ENCODE measurements at regions not wholly inside any gene's neighbourhood (a gene's known extent, or its start where the extent isn't known, plus 50 kb on each side); places are given as distances from the start of the nearest gene placed in this dataset.

GRCh38 chr10:120960725-120961124, 109.6 kb downstream of the WDR11 start:
- Mint-ChIP-seq H3K4me3 (no peak overlapping the region), H3K9me3 (no peaks in the 10 kb centered on the region), H3K36me3 (ENCODE audit: low read depth) (no peaks in the 10 kb centered on the region), H3K27ac (no peak overlapping the region), H3K27me3 (peaks cover 2% of the 10 kb centered on the region), H3K4me1 (no peaks in the 10 kb centered on the region)
- DNase-seq (no peak), ATAC-seq (no peak)

GRCh38 chr10:120961795-120962755, 110.9 kb downstream of the WDR11 start:
- no peaks in the 10 kb centered on the region for H3K36me3 Mint-ChIP-seq (ENCODE audit: low read depth)
- H3K4me1 Mint-ChIP-seq, result no peaks in the 10 kb centered on the region
- H3K27ac Mint-ChIP-seq, result no peak overlapping the region
- no peaks in the 10 kb centered on the region for H3K9me3 Mint-ChIP-seq
- no peak overlapping the region for H3K4me3 Mint-ChIP-seq
- no peak for DNase-seq
- H3K27me3 Mint-ChIP-seq, result peaks cover 2% of the 10 kb centered on the region
- ATAC-seq, result no peak

- H3K9me3 Mint-ChIP-seq, result no peaks in the 10 kb centered on the region
- no peak for ATAC-seq
- H3K4me1 Mint-ChIP-seq, result no peaks in the 10 kb centered on the region
- no peaks in the 10 kb centered on the region for H3K36me3 Mint-ChIP-seq (ENCODE audit: low read depth)
- H3K27me3 Mint-ChIP-seq, result peaks cover 5% of the 10 kb centered on the region
- H3K27ac Mint-ChIP-seq, result no peak overlapping the region
- H3K4me3 Mint-ChIP-seq, result no peak overlapping the region
- no peak for DNase-seq
Observed at GRCh38 chr10:120962756-120963593, 111.8 kb downstream of the WDR11 start.

GRCh38 chr10:120963594-120964220, 112.5 kb downstream of the WDR11 start:
- no peak for DNase-seq
- H3K4me1 Mint-ChIP-seq, result no peaks in the 10 kb centered on the region
- no peak overlapping the region for H3K27ac Mint-ChIP-seq
- no peak overlapping the region for H3K4me3 Mint-ChIP-seq
- H3K9me3 Mint-ChIP-seq, result no peaks in the 10 kb centered on the region
- peaks cover 9% of the 10 kb centered on the region for H3K27me3 Mint-ChIP-seq
- no peaks in the 10 kb centered on the region for H3K36me3 Mint-ChIP-seq (ENCODE audit: low read depth)
- no peak for ATAC-seq

- Mint-ChIP-seq H3K4me3 (no peak overlapping the region), H3K36me3 (ENCODE audit: low read depth) (no peaks in the 10 kb centered on the region), H3K27ac (no peak overlapping the region), H3K27me3 (peaks cover 27% of the 10 kb centered on the region), H3K4me1 (no peaks in the 10 kb centered on the region), H3K9me3 (peaks cover 11% of the 10 kb centered on the region)
- ATAC-seq, result no peak
- no peak for DNase-seq
Observed at GRCh38 chr10:120966657-120967045, 115.5 kb downstream of the WDR11 start.

GRCh38 chr10:120969219-120969645, 118.1 kb downstream of the WDR11 start:
- Mint-ChIP-seq H3K4me1 (no peaks in the 10 kb centered on the region), H3K9me3 (peaks cover 11% of the 10 kb centered on the region), H3K36me3 (ENCODE audit: low read depth) (no peaks in the 10 kb centered on the region), H3K4me3 (no peak overlapping the region), H3K27me3 (peaks cover 28% of the 10 kb centered on the region), H3K27ac (no peak overlapping the region)
- DNase-seq, result no peak
- no peak for ATAC-seq

GRCh38 chr10:120970595-120971529, 119.7 kb downstream of the WDR11 start:
- DNase-seq (no peak), ATAC-seq (no peak)
- H3K4me1 Mint-ChIP-seq, result no peaks in the 10 kb centered on the region
- H3K27me3 Mint-ChIP-seq, result peaks cover 34% of the 10 kb centered on the region
- H3K9me3 Mint-ChIP-seq, result peaks cover 11% of the 10 kb centered on the region
- H3K27ac Mint-ChIP-seq, result no peak overlapping the region
- no peaks in the 10 kb centered on the region for H3K36me3 Mint-ChIP-seq (ENCODE audit: low read depth)
- no peak overlapping the region for H3K4me3 Mint-ChIP-seq

GRCh38 chr10:120971671-120972070, 120.5 kb downstream of the WDR11 start:
- H3K4me1 Mint-ChIP-seq, result no peaks in the 10 kb centered on the region
- H3K27me3 Mint-ChIP-seq, result peaks cover 35% of the 10 kb centered on the region
- no peak overlapping the region for H3K27ac Mint-ChIP-seq
- DNase-seq, result no peak
- no peaks in the 10 kb centered on the region for H3K36me3 Mint-ChIP-seq (ENCODE audit: low read depth)
- no peak for ATAC-seq
- peaks cover 11% of the 10 kb centered on the region for H3K9me3 Mint-ChIP-seq
- H3K4me3 Mint-ChIP-seq, result no peak overlapping the region

GRCh38 chr10:120972259-120972658, 121.1 kb downstream of the WDR11 start:
- Mint-ChIP-seq H3K27ac (no peak overlapping the region), H3K27me3 (peaks cover 35% of the 10 kb centered on the region), H3K36me3 (ENCODE audit: low read depth) (no peaks in the 10 kb centered on the region), H3K4me1 (no peaks in the 10 kb centered on the region), H3K4me3 (no peak overlapping the region), H3K9me3 (peaks cover 11% of the 10 kb centered on the region)
- ATAC-seq (no peak), DNase-seq (no peak)

GRCh38 chr10:120975072-120975867, 124.1 kb downstream of the WDR11 start:
- Mint-ChIP-seq H3K36me3 (ENCODE audit: low read depth) (no peaks in the 10 kb centered on the region), H3K4me3 (no peak overlapping the region), H3K4me1 (no peaks in the 10 kb centered on the region), H3K27me3 (peaks cover 41% of the 10 kb centered on the region), H3K9me3 (peaks cover 4% of the 10 kb centered on the region), H3K27ac (no peak overlapping the region)
- DNase-seq (no peak), ATAC-seq (no peak)

GRCh38 chr10:120975868-120976225, 124.7 kb downstream of the WDR11 start:
- Mint-ChIP-seq H3K27me3 (peaks cover 42% of the 10 kb centered on the region), H3K9me3 (peaks cover 4% of the 10 kb centered on the region), H3K4me3 (no peak overlapping the region), H3K27ac (no peak overlapping the region), H3K4me1 (no peaks in the 10 kb centered on the region), H3K36me3 (ENCODE audit: low read depth) (no peaks in the 10 kb centered on the region)
- ATAC-seq (no peak), DNase-seq (no peak)

GRCh38 chr10:120977897-120978296, 126.7 kb downstream of the WDR11 start:
- ATAC-seq, result no peak
- Mint-ChIP-seq H3K4me3 (no peak overlapping the region), H3K27me3 (peaks cover 50% of the 10 kb centered on the region), H3K27ac (no peak overlapping the region), H3K4me1 (no peaks in the 10 kb centered on the region), H3K9me3 (no peaks in the 10 kb centered on the region), H3K36me3 (ENCODE audit: low read depth) (no peaks in the 10 kb centered on the region)
- no peak for DNase-seq

- Mint-ChIP-seq H3K36me3 (ENCODE audit: low read depth) (no peaks in the 10 kb centered on the region), H3K9me3 (no peaks in the 10 kb centered on the region), H3K4me1 (no peaks in the 10 kb centered on the region), H3K4me3 (no peak overlapping the region), H3K27me3 (peaks cover 53% of the 10 kb centered on the region), H3K27ac (no peak overlapping the region)
- no peak for DNase-seq
- ATAC-seq, result no peak
Observed at GRCh38 chr10:120978589-120979252, 127.6 kb downstream of the WDR11 start.
